ENCODE measurements at regions not wholly inside any gene's neighbourhood (a gene's known extent, or its start where the extent isn't known, plus 50 kb on each side); places are given as distances from the start of the nearest gene placed in this dataset.

DNA sequence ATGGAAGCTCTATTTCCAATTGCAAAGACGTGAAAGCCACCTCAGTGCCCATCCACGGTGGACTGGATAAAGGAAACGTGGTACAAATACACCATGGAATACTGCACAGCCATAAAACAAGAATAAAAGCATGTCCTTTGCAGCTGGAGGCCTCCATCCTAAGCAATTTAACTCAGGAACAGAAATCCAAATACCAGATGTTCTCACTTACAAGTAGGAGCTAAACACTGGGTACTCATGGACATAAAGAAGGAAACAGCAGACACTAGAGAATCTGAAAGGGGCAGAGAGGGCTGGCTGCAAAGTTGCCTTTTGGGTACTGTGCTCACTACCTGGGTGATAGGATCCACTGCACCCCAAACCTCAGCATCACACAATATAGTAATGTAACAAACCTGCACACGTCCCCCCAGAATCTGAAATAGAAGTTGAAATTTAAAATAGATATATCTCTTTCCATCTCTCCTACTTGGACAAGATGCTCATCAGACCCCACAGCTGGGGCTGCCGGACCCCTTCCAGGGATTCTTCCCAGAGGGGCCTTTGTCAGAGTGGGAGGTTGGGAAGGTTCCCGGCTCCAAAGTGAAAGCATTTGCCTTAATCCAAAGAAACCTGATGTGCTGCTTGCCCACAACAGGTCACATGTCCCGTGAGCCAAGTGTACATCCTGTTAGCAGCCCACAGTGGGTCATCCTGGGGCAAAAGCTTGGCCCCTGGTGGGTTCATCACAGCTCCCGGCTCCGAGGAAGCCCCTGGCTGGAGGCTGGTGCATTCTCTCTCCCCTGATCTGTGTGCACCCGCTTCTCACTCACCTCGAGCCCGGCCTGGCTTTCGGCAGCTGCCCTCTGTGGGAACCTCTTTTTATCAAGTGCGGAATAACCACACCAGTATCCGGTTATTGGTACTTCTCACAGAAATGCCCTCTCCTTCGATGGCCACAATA is 172.3 kb upstream of the PPP2R2D start:
- Mint-ChIP-seq H3K27ac (ENCODE audit: unreplicated experiment) (no peak overlapping the region), H3K4me3 (ENCODE audit: unreplicated experiment) (no peak overlapping the region), H3K4me1 (ENCODE audit: unreplicated experiment) (no peaks in the 10 kb centered on the region), H3K9me3 (ENCODE audit: unreplicated experiment) (peaks cover 4% of the 10 kb centered on the region), H3K36me3 (ENCODE audit: unreplicated experiment) (no peaks in the 10 kb centered on the region), H3K27me3 (ENCODE audit: unreplicated experiment) (no peaks in the 10 kb centered on the region)
- TF ChIP-seq, protein P1, sequence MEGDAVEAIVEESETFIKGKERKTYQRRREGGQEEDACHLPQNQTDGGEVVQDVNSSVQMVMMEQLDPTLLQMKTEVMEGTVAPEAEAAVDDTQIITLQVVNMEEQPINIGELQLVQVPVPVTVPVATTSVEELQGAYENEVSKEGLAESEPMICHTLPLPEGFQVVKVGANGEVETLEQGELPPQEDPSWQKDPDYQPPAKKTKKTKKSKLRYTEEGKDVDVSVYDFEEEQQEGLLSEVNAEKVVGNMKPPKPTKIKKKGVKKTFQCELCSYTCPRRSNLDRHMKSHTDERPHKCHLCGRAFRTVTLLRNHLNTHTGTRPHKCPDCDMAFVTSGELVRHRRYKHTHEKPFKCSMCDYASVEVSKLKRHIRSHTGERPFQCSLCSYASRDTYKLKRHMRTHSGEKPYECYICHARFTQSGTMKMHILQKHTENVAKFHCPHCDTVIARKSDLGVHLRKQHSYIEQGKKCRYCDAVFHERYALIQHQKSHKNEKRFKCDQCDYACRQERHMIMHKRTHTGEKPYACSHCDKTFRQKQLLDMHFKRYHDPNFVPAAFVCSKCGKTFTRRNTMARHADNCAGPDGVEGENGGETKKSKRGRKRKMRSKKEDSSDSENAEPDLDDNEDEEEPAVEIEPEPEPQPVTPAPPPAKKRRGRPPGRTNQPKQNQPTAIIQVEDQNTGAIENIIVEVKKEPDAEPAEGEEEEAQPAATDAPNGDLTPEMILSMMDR (IDR thresholded peaks at IDR 0.05) = no peak
- DNase-seq (ENCODE audit: extremely low spot score, unreplicated experiment) = no peak

DNA sequence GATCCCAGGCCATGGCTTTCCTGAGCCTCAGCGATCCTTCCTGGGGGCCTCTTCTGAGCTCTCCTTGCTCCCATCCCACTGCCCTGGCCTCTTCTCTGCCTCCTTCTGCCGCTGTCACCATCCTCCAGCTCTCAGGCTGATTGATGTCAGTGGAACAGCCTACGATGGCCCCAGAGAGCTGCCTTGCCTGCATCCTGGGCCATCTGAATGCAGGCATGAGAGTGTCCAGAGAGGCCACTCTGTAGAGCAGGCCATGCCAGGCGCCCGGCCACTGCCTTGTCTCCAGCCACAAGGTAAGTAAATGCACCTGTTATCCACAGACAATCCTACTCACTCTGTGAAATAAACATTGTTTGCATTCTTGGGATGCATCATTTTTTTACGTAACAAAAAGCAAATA is 171.4 kb upstream of the PPP2R2D start:
- DNase-seq (ENCODE audit: extremely low spot score, unreplicated experiment) = no peak
- TF ChIP-seq, protein P1 (IDR thresholded peaks at IDR 0.05) = no peak
- no peak overlapping the region for H3K27ac Mint-ChIP-seq (ENCODE audit: unreplicated experiment)
- no peaks in the 10 kb centered on the region for H3K36me3 Mint-ChIP-seq (ENCODE audit: unreplicated experiment)
- no peak overlapping the region for H3K4me3 Mint-ChIP-seq (ENCODE audit: unreplicated experiment)
- no peaks in the 10 kb centered on the region for H3K4me1 Mint-ChIP-seq (ENCODE audit: unreplicated experiment)
- no peaks in the 10 kb centered on the region for H3K27me3 Mint-ChIP-seq (ENCODE audit: unreplicated experiment)
- peaks cover 8% of the 10 kb centered on the region for H3K9me3 Mint-ChIP-seq (ENCODE audit: unreplicated experiment)

DNA sequence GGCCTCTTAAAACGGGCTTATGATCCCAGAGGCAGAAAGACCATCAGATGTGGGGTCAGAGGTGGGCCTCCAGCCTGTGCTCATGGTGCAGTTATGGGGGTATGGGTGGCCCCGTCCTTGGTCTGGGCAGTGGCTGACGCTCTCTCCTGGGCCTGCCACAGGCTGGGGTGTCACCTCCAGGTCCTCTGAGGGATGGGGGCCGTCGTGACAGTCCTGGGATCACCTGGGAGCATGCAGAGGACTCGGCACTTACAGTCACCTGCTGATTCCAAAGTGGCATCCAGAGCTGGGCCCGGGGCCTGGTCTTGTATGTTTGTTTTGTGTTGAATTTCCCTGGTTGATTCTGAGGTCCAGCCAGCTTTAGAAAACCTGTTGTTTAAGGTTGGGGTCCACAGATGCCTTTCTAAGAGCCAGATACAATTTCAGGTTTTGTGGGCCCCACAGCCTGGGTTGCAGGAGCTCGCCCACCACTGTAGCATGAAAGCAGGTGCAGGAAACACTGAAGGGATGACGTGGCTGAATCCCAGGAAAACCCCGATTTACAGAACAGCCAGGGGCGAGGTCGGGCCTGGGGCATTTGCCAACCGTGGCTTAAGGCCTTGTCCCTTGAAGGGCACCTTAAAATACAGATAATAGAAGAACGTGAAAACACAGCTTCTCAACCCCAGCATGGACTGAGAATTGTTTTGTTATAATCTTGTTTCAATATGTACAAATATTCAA is 170.7 kb upstream of the PPP2R2D start:
- Mint-ChIP-seq H3K36me3 (ENCODE audit: unreplicated experiment) (no peaks in the 10 kb centered on the region), H3K9me3 (ENCODE audit: unreplicated experiment) (peaks cover 8% of the 10 kb centered on the region), H3K4me1 (ENCODE audit: unreplicated experiment) (no peaks in the 10 kb centered on the region), H3K4me3 (ENCODE audit: unreplicated experiment) (no peak overlapping the region), H3K27me3 (ENCODE audit: unreplicated experiment) (no peaks in the 10 kb centered on the region), H3K27ac (ENCODE audit: unreplicated experiment) (no peak overlapping the region)
- DNase-seq (ENCODE audit: extremely low spot score, unreplicated experiment) = no peak
- TF ChIP-seq, protein P1 (IDR thresholded peaks at IDR 0.05) = no peak

DNA sequence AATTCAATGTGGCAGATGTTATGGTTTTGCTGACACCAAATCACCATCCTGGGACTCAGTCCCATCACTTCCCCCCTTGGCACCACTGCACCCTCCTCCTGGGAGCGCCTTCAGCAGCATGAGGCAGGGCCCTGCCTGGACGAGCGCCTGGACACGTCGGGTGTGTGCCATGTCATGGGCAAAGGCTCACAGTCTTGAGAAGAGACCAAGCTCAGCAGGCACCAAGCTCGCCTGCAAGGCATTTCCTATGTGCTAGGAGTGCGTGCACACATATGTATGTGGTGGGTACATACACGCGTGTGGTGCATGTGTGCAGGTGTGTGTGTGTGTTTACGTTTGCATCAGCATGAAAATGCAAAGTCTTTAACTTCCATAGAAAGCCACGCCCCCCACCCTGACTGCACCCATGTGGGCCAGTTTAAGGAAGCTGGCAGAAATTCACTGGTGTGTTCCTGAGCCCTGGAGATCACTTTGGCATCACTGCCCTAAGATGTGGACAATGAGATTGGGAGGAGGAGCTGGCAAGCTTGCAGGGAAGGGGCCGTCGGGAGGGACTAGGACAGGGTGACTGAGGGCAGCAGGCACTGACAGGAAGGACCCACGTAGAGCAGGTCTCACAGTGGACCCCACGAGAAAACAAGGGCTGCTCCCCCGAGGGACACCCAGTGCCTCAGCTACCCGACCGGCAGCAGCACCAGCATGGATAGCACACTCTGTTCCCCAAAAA is 169.9 kb upstream of the PPP2R2D start:
- no peak overlapping the region for H3K4me3 Mint-ChIP-seq (ENCODE audit: unreplicated experiment)
- no peaks in the 10 kb centered on the region for H3K4me1 Mint-ChIP-seq (ENCODE audit: unreplicated experiment)
- peaks cover 9% of the 10 kb centered on the region for H3K9me3 Mint-ChIP-seq (ENCODE audit: unreplicated experiment)
- H3K27ac Mint-ChIP-seq (ENCODE audit: unreplicated experiment) = no peak overlapping the region
- no peak for DNase-seq (ENCODE audit: extremely low spot score, unreplicated experiment)
- no peaks in the 10 kb centered on the region for H3K36me3 Mint-ChIP-seq (ENCODE audit: unreplicated experiment)
- H3K27me3 Mint-ChIP-seq (ENCODE audit: unreplicated experiment) = no peaks in the 10 kb centered on the region
- TF ChIP-seq, protein P1 (IDR thresholded peaks at IDR 0.05) = no peak

Data from osteocyte (in vitro differentiated cells).